ENCODE measurements at regions not wholly inside any gene's neighbourhood (a gene's known extent, or its start where the extent isn't known, plus 50 kb on each side); places are given as distances from the start of the nearest gene placed in this dataset.
"Not testable (repeated sequence)": the region's sequence is repeated elsewhere in the genome, so short reads cannot be mapped to it uniquely, and the experiment has no call there.

DNA sequence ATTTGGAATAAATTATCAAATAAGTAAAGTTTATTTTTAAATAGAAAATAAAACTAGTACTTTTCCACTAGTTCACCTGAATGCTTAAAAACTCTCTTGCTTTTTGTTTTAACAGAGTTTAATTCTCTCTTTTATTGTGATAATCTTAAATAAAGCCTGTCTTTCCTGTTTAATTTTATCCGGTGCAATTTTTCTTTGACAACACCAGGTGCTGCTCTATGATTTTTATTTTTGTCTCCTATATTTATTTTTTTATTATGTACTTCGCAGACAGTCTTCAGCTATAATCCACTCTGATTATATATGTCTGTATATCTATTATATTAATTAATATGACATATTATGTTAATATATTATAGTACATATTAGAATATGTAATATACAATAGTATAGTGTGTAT, 1293.0 kb upstream of the EPHA6 start:
- no peaks in the 10 kb centered on the region for H3K4me1 ChIP-seq (ENCODE audit: control insufficient read depth, insufficient read depth, low read length)
- no peaks in the 10 kb centered on the region for H3K9me3 ChIP-seq (ENCODE audit: control insufficient read depth, low read length)
- no peak overlapping the region for H3K4me3 ChIP-seq (ENCODE audit: insufficient read depth, low read depth, low read length)
- H3K36me3 ChIP-seq (ENCODE audit: control insufficient read depth, insufficient read depth, low read length), result no peaks in the 10 kb centered on the region
- H3K27ac ChIP-seq (ENCODE audit: insufficient read depth, low read depth, low read length, poor library complexity, severe bottlenecking), result no peak overlapping the region
- H3K27me3 ChIP-seq (ENCODE audit: control insufficient read depth, insufficient read depth, low read length, poor library complexity, severe bottlenecking), result no peaks in the 10 kb centered on the region
- WGBS, 2 experiments, result 100% methylated on average over 1 of the region's 2 CpGs; no CpG with 5 or more reads in 1 of the 2 experiments

DNA sequence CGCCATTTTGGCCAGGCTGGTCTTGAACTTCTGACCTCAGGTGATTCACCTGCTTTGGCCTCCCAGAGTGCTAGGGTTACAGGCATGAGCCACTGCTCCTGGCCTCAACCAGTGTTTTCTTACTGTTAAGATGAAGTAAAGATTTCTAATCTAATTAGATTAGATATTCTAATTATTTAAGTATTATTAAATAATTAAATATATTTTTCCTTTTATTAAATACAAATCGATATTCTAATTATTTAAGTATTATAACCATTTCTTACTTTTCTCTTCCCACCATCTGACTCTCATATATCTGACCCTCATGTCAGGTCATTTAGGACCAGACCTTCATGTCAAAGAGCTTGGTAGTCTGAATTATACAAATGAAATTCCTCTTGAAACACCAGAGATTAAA, 1291.9 kb upstream of the EPHA6 start:
- H3K27ac ChIP-seq (ENCODE audit: insufficient read depth, low read depth, low read length, poor library complexity, severe bottlenecking), result no peak overlapping the region
- no peaks in the 10 kb centered on the region for H3K4me1 ChIP-seq (ENCODE audit: control insufficient read depth, insufficient read depth, low read length)
- WGBS, 2 experiments, result 78 to 95% methylated on average over 1 of the region's 2 CpGs
- no peaks in the 10 kb centered on the region for H3K27me3 ChIP-seq (ENCODE audit: control insufficient read depth, insufficient read depth, low read length, poor library complexity, severe bottlenecking)
- H3K36me3 ChIP-seq (ENCODE audit: control insufficient read depth, insufficient read depth, low read length), result no peaks in the 10 kb centered on the region
- H3K4me3 ChIP-seq (ENCODE audit: insufficient read depth, low read depth, low read length), result no peak overlapping the region
- no peaks in the 10 kb centered on the region for H3K9me3 ChIP-seq (ENCODE audit: control insufficient read depth, low read length)

DNA sequence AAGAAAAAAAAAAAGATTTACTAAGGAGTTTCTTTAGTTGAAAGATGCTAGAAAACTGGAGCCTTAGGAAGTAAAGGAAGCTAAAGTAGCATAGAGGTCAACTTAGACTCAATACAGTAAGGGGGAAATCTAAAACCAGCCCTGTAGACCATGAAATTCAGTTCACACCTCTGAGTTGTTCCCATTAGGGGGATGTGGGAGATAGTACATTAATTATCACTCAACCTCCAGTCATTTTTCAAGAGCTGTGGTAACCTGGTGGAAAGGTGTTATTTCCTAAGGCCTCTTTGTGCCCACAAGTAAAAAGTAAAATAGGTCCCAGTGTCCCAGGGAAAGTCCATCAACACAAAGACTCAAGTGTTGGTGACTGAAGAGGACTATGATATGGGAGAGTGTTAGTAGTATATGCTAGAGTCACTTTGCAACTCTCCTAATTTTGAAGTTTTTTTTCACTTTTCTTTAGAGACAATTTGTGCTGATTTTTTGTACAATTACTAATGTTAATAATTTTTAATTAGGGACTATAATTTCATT, 1274.4 kb upstream of the EPHA6 start:
- no peaks in the 10 kb centered on the region for H3K4me1 ChIP-seq (ENCODE audit: control insufficient read depth, insufficient read depth, low read length)
- H3K36me3 ChIP-seq (ENCODE audit: control insufficient read depth, insufficient read depth, low read length), result no peaks in the 10 kb centered on the region
- H3K4me3 ChIP-seq (ENCODE audit: insufficient read depth, low read depth, low read length), result no peak overlapping the region
- no peaks in the 10 kb centered on the region for H3K9me3 ChIP-seq (ENCODE audit: control insufficient read depth, low read length)
- no peak overlapping the region for H3K27ac ChIP-seq (ENCODE audit: insufficient read depth, low read depth, low read length, poor library complexity, severe bottlenecking)
- H3K27me3 ChIP-seq (ENCODE audit: control insufficient read depth, insufficient read depth, low read length, poor library complexity, severe bottlenecking), result no peaks in the 10 kb centered on the region

DNA sequence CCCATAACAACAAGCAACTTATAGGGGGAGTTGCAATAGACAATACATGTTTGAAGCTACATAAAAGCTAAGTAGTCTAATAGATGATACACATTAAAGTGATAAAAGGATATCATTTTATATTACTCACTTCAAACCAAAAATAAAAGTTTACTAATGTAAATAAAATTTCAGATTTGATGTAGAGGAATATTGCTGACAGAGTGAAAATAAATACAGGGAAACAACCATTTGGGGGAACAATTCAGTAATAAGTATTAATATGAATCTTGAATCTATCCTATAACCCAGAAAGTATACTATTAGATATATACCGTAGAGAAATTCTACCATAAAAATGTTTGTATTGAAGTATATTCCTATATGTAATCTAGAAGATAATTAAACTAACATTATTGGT, 1248.9 kb upstream of the EPHA6 start:
- Histone ChIP-seq H3K4me1 (ENCODE audit: control insufficient read depth, insufficient read depth, low read length) (no peaks in the 10 kb centered on the region), H3K4me3 (ENCODE audit: insufficient read depth, low read depth, low read length) (no peak overlapping the region), H3K27ac (ENCODE audit: insufficient read depth, low read depth, low read length, poor library complexity, severe bottlenecking) (no peak overlapping the region), H3K27me3 (ENCODE audit: control insufficient read depth, insufficient read depth, low read length, poor library complexity, severe bottlenecking) (no peaks in the 10 kb centered on the region), H3K9me3 (ENCODE audit: control insufficient read depth, low read length) (no peaks in the 10 kb centered on the region), H3K36me3 (ENCODE audit: control insufficient read depth, insufficient read depth, low read length) (no peaks in the 10 kb centered on the region)
- WGBS, 2 experiments, result no CpG with 5 or more reads among the region's 1 CpG

DNA sequence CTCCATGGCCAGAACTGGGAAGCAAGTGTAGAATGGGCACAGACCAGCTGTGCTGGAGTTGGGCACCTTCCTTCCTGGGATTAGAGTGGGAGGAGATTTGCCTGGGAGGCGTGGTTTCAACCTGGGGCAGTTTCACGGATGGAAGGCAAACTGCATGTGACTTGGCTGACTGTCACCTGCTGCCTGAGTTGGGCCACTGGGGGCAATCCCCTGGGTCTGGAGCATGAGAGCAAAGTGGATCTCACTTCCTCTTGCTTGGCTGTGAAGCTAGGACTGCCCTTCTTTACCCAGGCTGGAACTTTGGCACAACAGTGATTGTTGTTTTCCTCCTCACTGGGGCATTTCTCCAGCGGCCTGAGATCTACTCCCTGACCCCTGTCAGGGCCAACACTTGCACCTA, 1247.0 kb upstream of the EPHA6 start:
- 54 to 59% methylated on average over 3 of the region's 3 CpGs for WGBS, 2 experiments
- Histone ChIP-seq H3K36me3 (ENCODE audit: control insufficient read depth, insufficient read depth, low read length) (no peaks in the 10 kb centered on the region), H3K4me3 (ENCODE audit: insufficient read depth, low read depth, low read length) (no peak overlapping the region), H3K27ac (ENCODE audit: insufficient read depth, low read depth, low read length, poor library complexity, severe bottlenecking) (no peak overlapping the region), H3K27me3 (ENCODE audit: control insufficient read depth, insufficient read depth, low read length, poor library complexity, severe bottlenecking) (no peaks in the 10 kb centered on the region), H3K9me3 (ENCODE audit: control insufficient read depth, low read length) (no peaks in the 10 kb centered on the region), H3K4me1 (ENCODE audit: control insufficient read depth, insufficient read depth, low read length) (no peaks in the 10 kb centered on the region)

DNA sequence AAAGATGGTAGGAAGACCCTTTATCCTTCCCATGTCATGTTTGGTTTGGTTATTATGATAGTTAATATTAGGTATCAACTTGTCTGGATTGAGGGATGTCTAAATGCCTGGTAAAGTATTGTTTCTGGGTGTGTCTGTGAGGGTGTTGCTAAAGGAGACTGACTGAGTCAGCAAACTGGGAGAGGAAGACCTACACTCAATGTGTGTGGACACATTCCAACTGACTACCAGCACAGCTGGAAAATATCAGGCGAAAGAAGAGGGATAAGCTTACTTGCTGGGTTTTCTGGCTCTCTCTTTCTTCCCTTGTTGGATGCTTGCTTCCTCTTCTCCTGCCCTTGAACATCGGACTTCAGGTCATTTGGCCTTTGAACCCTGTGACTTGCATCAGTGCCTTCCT, 1227.6 kb upstream of the EPHA6 start:
- 84 to 95% methylated on average over 2 of the region's 2 CpGs for WGBS, 2 experiments
- H3K4me1 ChIP-seq (ENCODE audit: control insufficient read depth, insufficient read depth, low read length), result no peaks in the 10 kb centered on the region
- H3K36me3 ChIP-seq (ENCODE audit: control insufficient read depth, insufficient read depth, low read length), result no peaks in the 10 kb centered on the region
- no peak overlapping the region for H3K4me3 ChIP-seq (ENCODE audit: insufficient read depth, low read depth, low read length)
- no peaks in the 10 kb centered on the region for H3K9me3 ChIP-seq (ENCODE audit: control insufficient read depth, low read length)
- H3K27me3 ChIP-seq (ENCODE audit: control insufficient read depth, insufficient read depth, low read length, poor library complexity, severe bottlenecking), result no peaks in the 10 kb centered on the region
- no peak overlapping the region for H3K27ac ChIP-seq (ENCODE audit: insufficient read depth, low read depth, low read length, poor library complexity, severe bottlenecking)

DNA sequence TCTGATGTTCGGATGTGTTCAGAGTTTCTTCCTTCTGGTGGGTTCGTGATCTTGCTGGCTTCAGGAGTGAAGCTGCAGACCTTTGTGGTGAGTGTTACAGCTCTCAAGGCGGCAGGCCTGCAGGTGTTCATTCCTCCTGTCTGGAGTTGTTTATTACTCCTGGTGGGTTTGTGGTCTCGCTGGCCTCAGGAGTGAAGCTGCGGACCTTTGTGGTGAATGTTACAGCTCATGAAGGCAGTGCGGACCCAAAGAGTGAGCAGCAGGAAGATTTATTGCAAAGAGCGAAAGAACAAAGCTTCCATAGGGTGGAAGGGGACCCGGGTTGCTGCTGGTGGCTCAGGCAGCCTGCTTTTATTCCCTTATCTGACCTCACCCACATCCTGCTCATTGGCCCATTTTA, 1226.8 kb upstream of the EPHA6 start:
- not testable (repeated sequence) for H3K9me3 ChIP-seq (ENCODE audit: control insufficient read depth, low read length); H3K27me3 ChIP-seq (ENCODE audit: control insufficient read depth, insufficient read depth, low read length, poor library complexity, severe bottlenecking); H3K4me1 ChIP-seq (ENCODE audit: control insufficient read depth, insufficient read depth, low read length); H3K27ac ChIP-seq (ENCODE audit: insufficient read depth, low read depth, low read length, poor library complexity, severe bottlenecking); H3K4me3 ChIP-seq (ENCODE audit: insufficient read depth, low read depth, low read length); H3K36me3 ChIP-seq (ENCODE audit: control insufficient read depth, insufficient read depth, low read length)
- WGBS, 2 experiments, result 95% methylated on average over 8 of the region's 8 CpGs

DNA sequence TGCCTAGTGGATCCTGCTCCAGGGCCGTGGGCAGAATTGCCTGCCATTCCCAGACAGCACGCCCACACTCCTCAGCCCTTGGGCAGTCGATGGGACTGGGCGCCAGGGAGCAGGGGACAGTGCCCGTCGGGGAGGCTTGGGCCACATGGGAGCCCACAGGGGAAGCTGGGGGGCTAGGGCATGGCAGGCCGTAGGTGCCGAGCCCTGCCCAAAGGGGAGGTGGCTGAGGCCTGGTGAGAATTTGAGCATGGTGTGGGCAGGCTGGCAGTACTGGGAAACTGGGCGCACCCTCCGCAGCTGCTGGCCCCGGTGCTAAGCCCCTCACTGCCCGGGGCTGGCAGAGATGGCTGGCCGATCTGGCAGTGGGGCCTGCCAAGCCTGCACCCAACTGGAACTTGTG, 1225.9 kb upstream of the EPHA6 start:
- Histone ChIP-seq H3K4me1 (ENCODE audit: control insufficient read depth, insufficient read depth, low read length) (no peaks in the 10 kb centered on the region), H3K27me3 (ENCODE audit: control insufficient read depth, insufficient read depth, low read length, poor library complexity, severe bottlenecking) (no peaks in the 10 kb centered on the region), H3K36me3 (ENCODE audit: control insufficient read depth, insufficient read depth, low read length) (no peaks in the 10 kb centered on the region), H3K9me3 (ENCODE audit: control insufficient read depth, low read length) (no peaks in the 10 kb centered on the region), H3K4me3 (ENCODE audit: insufficient read depth, low read depth, low read length) (no peak overlapping the region), H3K27ac (ENCODE audit: insufficient read depth, low read depth, low read length, poor library complexity, severe bottlenecking) (no peak overlapping the region)
- 83 to 85% methylated on average over 13 of the region's 13 CpGs for WGBS, 2 experiments

DNA sequence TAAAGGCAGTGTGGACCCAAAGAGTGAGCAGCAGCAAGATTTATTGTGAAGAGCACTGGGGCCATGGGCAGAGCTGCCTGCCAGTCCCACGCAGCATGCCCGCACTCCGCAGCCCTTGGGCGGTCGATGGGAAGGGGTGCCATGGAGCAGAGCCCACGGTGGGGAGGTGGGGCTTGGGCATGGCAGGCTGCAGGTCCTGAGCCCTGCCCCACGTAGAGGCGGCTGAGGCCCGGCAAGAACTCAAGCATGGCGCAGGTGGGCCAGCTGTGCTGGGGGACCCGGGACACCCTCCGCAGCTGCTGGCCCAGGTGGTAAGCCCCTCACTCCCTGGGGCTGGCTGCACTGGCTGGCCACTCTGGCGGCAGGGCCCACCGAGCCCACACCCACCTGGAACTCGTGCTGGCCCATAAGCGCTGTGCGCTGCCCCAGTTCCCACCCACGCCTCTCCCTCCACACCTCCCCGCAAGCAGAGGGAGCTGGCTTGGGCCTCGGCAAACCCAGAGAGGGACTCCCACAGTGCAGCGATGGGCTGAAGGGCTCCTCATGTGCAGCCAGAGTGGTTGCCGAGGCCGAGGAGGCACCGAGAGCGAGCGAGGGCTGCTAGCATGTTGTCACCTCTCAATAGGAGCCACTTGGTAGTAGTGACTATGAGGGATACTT, 1218.8 kb upstream of the EPHA6 start:
- Histone ChIP-seq H3K9me3 (ENCODE audit: control insufficient read depth, low read length) (peaks cover 4% of the 10 kb centered on the region), H3K36me3 (ENCODE audit: control insufficient read depth, insufficient read depth, low read length) (no peaks in the 10 kb centered on the region), H3K27me3 (ENCODE audit: control insufficient read depth, insufficient read depth, low read length, poor library complexity, severe bottlenecking) (no peaks in the 10 kb centered on the region), H3K4me1 (ENCODE audit: control insufficient read depth, insufficient read depth, low read length) (no peaks in the 10 kb centered on the region), H3K4me3 (ENCODE audit: insufficient read depth, low read depth, low read length) (no peak overlapping the region), H3K27ac (ENCODE audit: insufficient read depth, low read depth, low read length, poor library complexity, severe bottlenecking) (no peak overlapping the region)
- 88 to 90% methylated on average over 26 of the region's 26 CpGs for WGBS, 2 experiments

DNA sequence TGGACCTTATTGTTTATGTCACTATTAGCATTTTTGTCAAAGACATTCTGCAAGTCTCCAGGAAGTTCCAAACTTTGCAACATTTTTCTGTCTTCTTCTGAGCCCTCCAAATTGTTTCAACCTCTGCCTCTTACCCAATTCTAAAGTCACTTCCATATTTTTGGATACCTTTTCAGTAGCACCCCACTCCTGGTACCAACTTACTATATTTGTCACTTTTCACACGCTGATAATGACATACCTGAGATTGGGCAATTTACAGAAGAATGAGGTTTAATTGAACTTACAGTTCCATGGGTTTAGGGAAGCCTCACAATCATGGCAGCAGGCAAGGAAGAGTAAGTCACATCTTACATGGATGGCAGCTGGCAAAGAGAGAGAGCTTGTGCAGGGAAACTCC, 1206.5 kb upstream of the EPHA6 start:
- Histone ChIP-seq H3K4me3 (ENCODE audit: insufficient read depth, low read depth, low read length) (no peak overlapping the region), H3K27ac (ENCODE audit: insufficient read depth, low read depth, low read length, poor library complexity, severe bottlenecking) (no peak overlapping the region), H3K9me3 (ENCODE audit: control insufficient read depth, low read length) (peaks cover 4% of the 10 kb centered on the region), H3K27me3 (ENCODE audit: control insufficient read depth, insufficient read depth, low read length, poor library complexity, severe bottlenecking) (no peaks in the 10 kb centered on the region), H3K36me3 (ENCODE audit: control insufficient read depth, insufficient read depth, low read length) (no peaks in the 10 kb centered on the region), H3K4me1 (ENCODE audit: control insufficient read depth, insufficient read depth, low read length) (no peaks in the 10 kb centered on the region)
- 90 to 100% methylated on average over 1 of the region's 1 CpG for WGBS, 2 experiments

DNA sequence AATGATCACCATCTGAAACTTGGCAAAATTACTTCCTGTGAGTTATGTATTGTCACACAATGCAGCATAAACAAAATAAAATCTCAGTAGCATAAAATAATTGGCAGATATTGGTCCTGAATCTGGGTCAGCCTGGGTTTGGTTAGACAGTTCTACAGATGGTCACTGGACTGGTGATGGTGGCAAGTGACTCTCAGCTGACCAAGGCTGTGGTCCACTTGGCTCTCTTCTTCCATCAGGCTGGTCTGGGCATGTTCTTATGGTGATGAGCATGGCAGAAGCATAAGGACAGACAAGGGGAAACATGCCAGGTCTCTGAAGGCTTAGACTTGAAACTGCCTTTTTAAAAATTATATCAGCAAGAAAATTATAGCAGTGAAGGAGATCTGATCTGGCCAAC, 1205.0 kb upstream of the EPHA6 start:
- no peaks in the 10 kb centered on the region for H3K36me3 ChIP-seq (ENCODE audit: control insufficient read depth, insufficient read depth, low read length)
- H3K4me3 ChIP-seq (ENCODE audit: insufficient read depth, low read depth, low read length), result no peak overlapping the region
- no peaks in the 10 kb centered on the region for H3K4me1 ChIP-seq (ENCODE audit: control insufficient read depth, insufficient read depth, low read length)
- no peak overlapping the region for H3K27ac ChIP-seq (ENCODE audit: insufficient read depth, low read depth, low read length, poor library complexity, severe bottlenecking)
- no peaks in the 10 kb centered on the region for H3K27me3 ChIP-seq (ENCODE audit: control insufficient read depth, insufficient read depth, low read length, poor library complexity, severe bottlenecking)
- H3K9me3 ChIP-seq (ENCODE audit: control insufficient read depth, low read length), result peaks cover 4% of the 10 kb centered on the region

All from ectodermal cell (in vitro differentiated cells).